ENCODE measurements at regions not wholly inside any gene's neighbourhood (a gene's known extent, or its start where the extent isn't known, plus 50 kb on each side); places are given as distances from the start of the nearest gene placed in this dataset.

- no peak for TF ChIP-seq CTCF (IDR thresholded peaks at IDR 0.05)
- no peak for TF ChIP-seq POLR2A (IDR thresholded peaks at IDR 0.05)
Measured at GRCh38 chr9:119933191-119933590, 564.0 kb upstream of the BRINP1 start.

All from uterus (tissue), 2 donors.